GM18505 (cell line): ENCODE measurements at regions not wholly inside any gene's neighbourhood (a gene's known extent, or its start where the extent isn't known, plus 50 kb on each side); places are given as distances from the start of the nearest gene placed in this dataset.
"Not testable (repeated sequence)": the region's sequence is repeated elsewhere in the genome, so short reads cannot be mapped to it uniquely, and the experiment has no call there.

Source experiments
- ATAC-seq: cut with Tn5 transposase; IDR thresholded peaks from one replicate; pipeline ENCODE4 v1.9.1; 2021; ENCODE audit not compliant: unreplicated experiment
- POLR2A ChIP-seq: IDR thresholded peaks from 4 replicates; pipeline ENCODE4 v1.6.1; 2011; ENCODE audit warnings: borderline replicate concordance; ENCODE audit not compliant: insufficient read depth, insufficient read length; ENCODE audit errors: extremely low read depth

DNA sequence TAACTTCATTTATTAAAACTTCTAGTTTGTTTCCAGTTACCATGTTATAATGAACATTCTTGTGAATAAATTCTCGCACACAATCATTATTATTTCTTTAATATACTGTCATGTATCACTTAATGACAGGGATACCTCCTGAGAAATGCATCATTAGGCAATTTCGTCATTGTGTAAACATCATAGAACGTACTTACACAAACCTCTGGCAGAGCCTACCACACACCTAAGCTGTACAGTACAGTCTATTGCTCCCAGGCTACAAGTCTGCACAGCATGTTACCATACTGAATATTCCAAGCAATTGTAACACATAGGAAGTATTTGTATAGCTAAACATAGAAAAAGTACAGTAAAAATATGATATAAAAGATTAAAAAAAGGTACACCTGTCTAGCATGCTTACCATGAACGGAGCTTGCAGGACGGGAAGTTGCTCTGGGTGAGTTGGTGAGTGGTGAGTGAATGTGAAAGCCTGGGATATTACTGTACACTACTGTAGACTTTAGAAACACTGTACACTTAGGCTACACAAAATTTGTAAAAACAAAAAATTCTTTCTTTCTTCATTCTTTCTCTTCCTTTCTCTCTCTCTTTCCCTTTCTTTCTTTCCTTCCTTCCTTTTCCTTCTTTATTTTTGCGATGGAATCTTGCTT is 268.2 kb upstream of the SOX4 start:
- TF ChIP-seq POLR2A: no peak
- ATAC-seq: no peak

DNA sequence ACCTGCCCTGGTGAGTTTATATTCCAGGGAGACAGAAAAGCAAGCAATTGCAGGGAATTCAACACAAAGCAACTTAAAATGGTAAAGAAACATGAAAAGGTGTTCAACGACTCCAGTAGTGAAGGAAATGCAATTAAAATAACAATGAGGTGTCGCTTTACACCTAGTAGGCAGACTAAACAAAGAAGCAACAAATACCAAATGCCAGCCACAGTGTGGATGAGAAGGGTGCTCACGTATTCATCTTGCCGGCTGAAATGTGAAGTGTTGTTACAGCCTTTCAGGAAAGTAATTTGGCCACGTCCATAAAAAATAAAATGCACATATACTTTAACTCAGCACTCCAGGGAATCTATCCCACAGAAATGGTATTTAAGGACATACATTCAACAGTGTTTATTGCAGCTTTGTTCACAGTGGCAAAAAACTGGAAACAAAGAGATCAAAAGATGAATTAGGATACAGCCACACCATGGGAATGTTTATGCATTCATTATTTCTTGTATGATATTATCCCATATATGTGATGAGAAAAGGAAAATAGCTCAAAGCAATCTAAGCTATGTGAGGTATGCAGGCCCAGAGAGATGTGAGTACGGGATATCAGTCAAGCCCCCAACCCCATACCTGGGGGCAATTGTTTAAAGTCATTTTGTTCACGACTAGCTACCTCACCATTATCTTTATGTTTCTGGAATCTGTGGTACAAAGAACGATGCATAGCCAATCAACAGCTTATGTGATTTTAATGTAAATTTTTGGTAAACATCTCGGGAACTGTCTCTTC is 266.0 kb upstream of the SOX4 start:
- ATAC-seq: no peak
- TF ChIP-seq POLR2A: no peak

- no peak for TF ChIP-seq POLR2A
- ATAC-seq: no peak
These were observed 262.3 kb upstream of the SOX4 start for GRCh38 chr6:21331235-21331634.

DNA sequence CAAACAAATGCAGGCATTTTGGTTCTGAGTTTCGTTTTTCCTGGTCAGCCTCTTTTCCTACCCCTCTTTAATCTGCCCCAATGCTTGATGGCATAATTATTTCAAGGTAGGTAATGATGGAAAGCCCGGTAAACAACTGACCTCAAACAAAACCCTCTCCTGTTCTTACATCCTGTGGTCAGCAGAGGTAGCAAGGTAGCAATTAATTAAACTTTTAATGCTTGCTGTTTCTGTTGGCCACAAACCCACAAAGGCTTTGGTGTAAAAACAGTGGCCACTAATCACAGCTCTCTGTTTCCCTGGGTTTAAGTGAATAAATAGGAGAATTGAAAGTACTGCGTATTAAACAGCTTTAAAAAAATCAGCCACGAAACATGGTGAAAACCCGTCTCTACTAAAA is 261.5 kb upstream of the SOX4 start:
- TF ChIP-seq POLR2A: no peak

GRCh38 chr6:21332660-21333059 is 260.9 kb upstream of the SOX4 start:
- TF ChIP-seq POLR2A: no peak
- no peak for ATAC-seq

More for the DNA sequence above, 261.5 kb upstream of the SOX4 start:
- ATAC-seq: no peak

- TF ChIP-seq POLR2A: no peak
- no peak for ATAC-seq
These were observed 259.8 kb upstream of the SOX4 start for GRCh38 chr6:21333715-21334114.

DNA sequence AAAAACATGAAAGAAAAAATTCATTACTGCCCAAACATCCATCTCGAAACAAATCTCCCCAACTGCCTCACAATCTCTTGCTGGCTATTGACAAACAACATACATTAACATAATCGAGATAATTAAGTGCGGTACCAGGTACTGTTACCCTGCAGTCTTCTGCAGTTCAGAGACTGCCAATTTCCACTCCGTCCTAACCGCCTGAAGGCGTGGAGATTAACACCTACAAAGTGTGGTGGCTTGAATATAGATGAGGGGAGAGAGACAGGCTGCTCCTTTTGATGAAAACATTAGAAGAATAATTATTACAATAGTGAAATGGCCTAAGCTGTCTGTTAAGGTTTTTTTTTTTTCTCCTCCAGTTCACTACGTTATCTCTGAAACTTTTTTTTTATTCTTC is 258.9 kb upstream of the SOX4 start:
- ATAC-seq: no peak
- TF ChIP-seq POLR2A: no peak

DNA sequence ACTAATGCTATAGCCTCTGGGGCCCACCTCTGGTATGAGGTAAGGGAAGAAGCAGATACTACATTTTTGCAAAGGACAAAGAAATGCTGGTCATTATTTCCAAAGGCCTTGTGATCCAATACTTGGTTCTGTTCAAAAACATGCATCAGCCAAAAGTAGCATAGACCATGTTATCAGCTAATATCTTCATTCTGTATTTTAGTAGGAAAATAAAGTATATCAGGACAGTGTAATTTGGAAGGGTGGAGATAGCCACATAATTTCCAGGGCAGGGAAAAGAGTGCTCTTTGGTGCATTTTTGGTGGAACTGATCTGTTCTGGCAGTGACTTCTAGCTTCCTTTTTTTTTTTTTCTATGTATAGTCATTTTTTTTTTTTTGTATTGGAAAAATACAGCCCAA is 258.0 kb upstream of the SOX4 start:
- ATAC-seq: no peak
- no peak for TF ChIP-seq POLR2A

DNA sequence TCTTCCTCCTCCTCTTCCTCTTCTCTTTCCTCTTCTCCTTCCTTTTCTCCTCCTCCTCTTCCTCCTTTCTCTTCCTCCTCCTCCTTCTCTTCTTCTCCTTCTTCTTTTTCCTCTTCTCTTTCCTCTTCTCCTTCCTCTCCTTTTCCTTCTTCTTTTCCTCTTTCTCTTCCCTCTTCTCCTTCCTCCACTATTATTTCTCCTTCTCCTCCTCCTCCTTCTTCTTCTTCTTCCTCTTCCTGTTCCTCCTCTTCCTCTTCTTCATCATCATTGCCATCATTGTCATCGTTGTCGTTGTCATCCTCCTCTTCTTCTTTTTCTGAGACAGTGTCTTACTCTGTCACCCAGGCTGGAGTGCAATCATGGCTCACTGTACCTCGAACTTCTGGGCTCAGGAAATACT is 256.3 kb upstream of the SOX4 start:
- TF ChIP-seq POLR2A: no peak
- ATAC-seq: no peak

- TF ChIP-seq POLR2A: no peak
- ATAC-seq: no peak
These were observed 253.0 kb upstream of the SOX4 start for GRCh38 chr6:21340573-21340972.

DNA sequence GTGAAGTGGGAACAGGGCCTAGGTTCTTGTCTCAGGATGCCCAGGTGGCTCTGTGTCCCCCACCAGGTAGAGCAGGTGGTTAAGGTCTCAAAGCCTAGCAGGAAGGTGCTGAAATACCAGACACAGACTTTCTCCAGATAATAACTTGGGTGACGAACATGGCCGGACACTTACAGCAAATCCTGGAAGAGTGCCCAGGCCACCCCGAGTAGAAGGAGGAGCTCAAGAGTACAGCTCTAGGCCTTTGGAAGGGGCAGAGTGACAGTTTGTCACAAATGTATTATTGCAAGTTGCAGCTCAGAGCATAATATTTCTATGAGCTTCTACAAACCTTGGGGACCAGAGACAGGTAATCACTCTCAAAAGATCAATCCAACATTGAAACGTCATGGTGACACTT is 251.6 kb upstream of the SOX4 start:
- no peak for ATAC-seq
- no peak for TF ChIP-seq POLR2A

GRCh38 chr6:21342501-21342900 is 251.1 kb upstream of the SOX4 start:
- ATAC-seq: no peak
- no peak for TF ChIP-seq POLR2A

DNA sequence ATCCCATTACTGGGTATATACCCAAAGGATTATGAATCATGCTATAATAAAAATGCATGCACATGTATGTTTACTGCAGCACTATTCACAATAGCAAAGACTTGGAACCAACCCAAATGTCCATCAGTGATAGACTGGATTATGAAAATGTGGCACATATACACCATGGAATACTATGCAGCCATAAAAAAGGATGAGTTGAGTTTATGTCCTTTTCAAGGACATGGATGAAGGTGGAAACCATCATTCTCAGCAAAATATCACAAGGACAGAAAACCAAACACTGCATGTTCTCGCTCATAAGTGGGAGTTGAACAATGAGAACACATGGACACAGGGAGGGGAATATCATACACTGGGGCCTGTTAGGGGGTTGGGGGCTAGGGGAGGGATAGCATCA is 247.8 kb upstream of the SOX4 start:
- not testable (repeated sequence) for ATAC-seq

GRCh38 chr6:21348146-21348503 is 245.4 kb upstream of the SOX4 start:
- ATAC-seq: no peak
- no peak for TF ChIP-seq POLR2A
